ENCODE measurements at regions not wholly inside any gene's neighbourhood (a gene's known extent, or its start where the extent isn't known, plus 50 kb on each side); places are given as distances from the start of the nearest gene placed in this dataset.

GRCh38 chr15:97728791-97729190, 231.7 kb upstream of the ARRDC4 start:
- TF ChIP-seq EZH2 (IDR thresholded peaks at IDR 0.05; ENCODE audit: low read length): no peak
- TF ChIP-seq CTCF (optimal IDR thresholded peaks at IDR 0.05 in 1 of 3, IDR thresholded peaks at IDR 0.05 in 1 of 3, conservative IDR thresholded peaks at IDR 0.05 in 1 of 3; ENCODE audit: extremely low read depth in 1 of 3, insufficient read depth in 2 of 3, low read length in 3 of 3): no peak
